Natural killer cell (primary cell): ENCODE measurements at regions not wholly inside any gene's neighbourhood (a gene's known extent, or its start where the extent isn't known, plus 50 kb on each side); places are given as distances from the start of the nearest gene placed in this dataset.

Source experiments
- ATAC-seq, 3 donors: fragments of 150-1000 bp in 2 of 3; fragments of 200-7000 bp in 1 of 3; cut with Tn5 transposase; 1 replicate in 1 of 3; 2 replicates in 2 of 3; pipeline ENCODE4 v1.10.0; 2021; ENCODE audit warnings: mild to moderate bottlenecking in 2 of 3, moderate library complexity in 2 of 3
- DNase-seq, 2 donors: peaks; one replicate each; pipeline versions ENCODE4 v3.0.0 to v3.0.0-alpha.2; 2013 to 2021; ENCODE audit warnings: mixed read lengths in 1 of 2
- H3K27ac ChIP-seq: one replicate; pipeline ENCODE4 v1.5.1; 2013; ENCODE audit warnings: mild to moderate bottlenecking, low read length
- H3K27me3 ChIP-seq: one replicate; pipeline ENCODE4 v1.6.1; 2013; ENCODE audit warnings: low read length; ENCODE audit not compliant: control insufficient read depth, insufficient read depth
- H3K36me3 ChIP-seq: one replicate; pipeline ENCODE4 v1.6.1; 2013; ENCODE audit warnings: low read length; ENCODE audit not compliant: control insufficient read depth, insufficient read depth
- H3K4me1 ChIP-seq: one replicate; pipeline ENCODE4 v1.6.1; 2013; ENCODE audit warnings: low read length; ENCODE audit not compliant: control insufficient read depth, insufficient read depth
- H3K4me3 ChIP-seq: one replicate; pipeline ENCODE4 v1.5.1; 2013; ENCODE audit warnings: low read length
- H3K9me3 ChIP-seq: one replicate; pipeline ENCODE4 v1.6.1; 2013; ENCODE audit warnings: low read length; ENCODE audit not compliant: control insufficient read depth, insufficient read depth
- H3K27ac Mint-ChIP-seq, 2 donors: one replicate each; pipeline ENCODE4 v1.8.0; 2022; ENCODE audit warnings: mild to moderate bottlenecking in 2 of 2, mixed read lengths in 2 of 2, moderate library complexity in 1 of 2
- H3K27me3 Mint-ChIP-seq, 2 donors: one replicate each; pipeline ENCODE4 v1.8.0; 2022; ENCODE audit warnings: low read depth in 2 of 2, mixed read lengths in 2 of 2
- H3K36me3 Mint-ChIP-seq: one replicate; pipeline ENCODE4 v1.8.0; 2022; ENCODE audit warnings: mixed read lengths
- H3K4me1 Mint-ChIP-seq, 2 donors: one replicate each; pipeline ENCODE4 v1.8.0; 2022; ENCODE audit warnings: mixed read lengths in 2 of 2
- H3K4me3 Mint-ChIP-seq: one replicate; pipeline ENCODE4 v1.8.0; 2022; ENCODE audit warnings: mild to moderate bottlenecking, moderate library complexity, mixed read lengths
- H3K9me3 Mint-ChIP-seq, 2 donors: one replicate each; pipeline ENCODE4 v1.8.0; 2022; ENCODE audit warnings: mixed read lengths in 2 of 2
- WGBS: methylation state at CpG from one replicate; pipeline ENCODE4 v1.1.7; 2013; ENCODE audit warnings: missing lambda C conversion rate; ENCODE audit not compliant: insufficient coverage; 5-methylcytosine and 5-hydroxymethylcytosine counted together
- intact Hi-C: fragments of 100-400 bp; cut with micrococcal nuclease; formaldehyde crosslinking; loops from one replicate; pipeline ENCODE4 v1.14.2; 2022
- TF ChIP-seq, protein P1 (sequence below): fragments of 200-600 bp; IDR thresholded peaks from one replicate; pipeline ENCODE4 v1.8.0; 2022; ENCODE audit warnings: antibody characterized with exemption

DNA sequence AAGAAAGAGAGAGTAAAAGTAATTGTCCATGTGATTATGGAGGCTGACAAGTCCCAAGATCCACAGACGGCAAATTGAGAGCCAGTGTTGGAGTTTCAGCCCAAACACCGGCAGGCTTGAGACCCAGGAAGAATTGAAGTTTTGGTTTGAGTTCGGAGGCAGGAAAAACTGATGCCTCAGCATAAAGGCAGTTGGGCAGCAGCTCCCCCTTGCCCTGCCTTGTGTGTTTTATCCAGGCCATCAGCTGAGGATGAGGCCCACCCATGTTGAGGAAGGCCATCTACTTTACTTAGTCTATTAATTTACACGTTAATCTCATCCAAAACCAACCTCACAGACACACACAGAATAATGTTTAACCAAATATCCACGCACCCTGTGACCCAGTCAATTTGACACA lies 64.6 kb upstream of the SERPINE2 start:
- H3K36me3 ChIP-seq: no peaks in the 10 kb centered on the region
- 92% methylated on average over 5 of the region's 5 CpGs for WGBS
- intact Hi-C loops: no loop called here
- ATAC-seq: no peak
- no peaks in the 10 kb centered on the region for H3K9me3 Mint-ChIP-seq
- no peaks in the 10 kb centered on the region for H3K4me1 Mint-ChIP-seq
- DNase-seq: no peak
- H3K9me3 ChIP-seq: no peaks in the 10 kb centered on the region
- no peak overlapping the region for H3K27ac Mint-ChIP-seq
- no peaks in the 10 kb centered on the region for H3K27me3 ChIP-seq
- TF ChIP-seq, protein P1, sequence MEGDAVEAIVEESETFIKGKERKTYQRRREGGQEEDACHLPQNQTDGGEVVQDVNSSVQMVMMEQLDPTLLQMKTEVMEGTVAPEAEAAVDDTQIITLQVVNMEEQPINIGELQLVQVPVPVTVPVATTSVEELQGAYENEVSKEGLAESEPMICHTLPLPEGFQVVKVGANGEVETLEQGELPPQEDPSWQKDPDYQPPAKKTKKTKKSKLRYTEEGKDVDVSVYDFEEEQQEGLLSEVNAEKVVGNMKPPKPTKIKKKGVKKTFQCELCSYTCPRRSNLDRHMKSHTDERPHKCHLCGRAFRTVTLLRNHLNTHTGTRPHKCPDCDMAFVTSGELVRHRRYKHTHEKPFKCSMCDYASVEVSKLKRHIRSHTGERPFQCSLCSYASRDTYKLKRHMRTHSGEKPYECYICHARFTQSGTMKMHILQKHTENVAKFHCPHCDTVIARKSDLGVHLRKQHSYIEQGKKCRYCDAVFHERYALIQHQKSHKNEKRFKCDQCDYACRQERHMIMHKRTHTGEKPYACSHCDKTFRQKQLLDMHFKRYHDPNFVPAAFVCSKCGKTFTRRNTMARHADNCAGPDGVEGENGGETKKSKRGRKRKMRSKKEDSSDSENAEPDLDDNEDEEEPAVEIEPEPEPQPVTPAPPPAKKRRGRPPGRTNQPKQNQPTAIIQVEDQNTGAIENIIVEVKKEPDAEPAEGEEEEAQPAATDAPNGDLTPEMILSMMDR: no peak
- H3K4me1 ChIP-seq: no peaks in the 10 kb centered on the region
- peaks cover 14 to 21% of the 10 kb centered on the region in 2 donors for H3K27me3 Mint-ChIP-seq
- no peak overlapping the region for H3K4me3 ChIP-seq
- no peak overlapping the region for H3K4me3 Mint-ChIP-seq
- H3K27ac ChIP-seq: no peak overlapping the region
- no peaks in the 10 kb centered on the region for H3K36me3 Mint-ChIP-seq

DNA sequence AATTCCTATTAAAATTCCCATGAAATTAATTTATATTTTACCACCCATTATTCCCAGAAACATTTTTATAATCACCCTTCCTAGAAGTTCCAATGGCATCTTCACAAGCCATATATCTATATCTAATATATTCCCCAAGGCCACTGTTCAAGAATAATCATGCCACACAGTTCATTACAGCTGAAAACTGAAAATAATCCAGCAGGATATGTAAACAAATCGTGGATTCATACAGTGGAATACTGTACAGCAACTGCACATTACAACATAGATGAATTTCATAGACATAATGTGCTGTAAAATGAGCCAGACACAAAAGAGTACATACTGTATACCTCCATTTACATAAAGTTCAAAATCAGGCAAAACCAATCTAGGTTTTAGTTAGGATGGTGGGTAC lies 63.9 kb upstream of the SERPINE2 start:
- Histone ChIP-seq H3K9me3 (no peaks in the 10 kb centered on the region), H3K36me3 (no peaks in the 10 kb centered on the region), H3K4me1 (no peaks in the 10 kb centered on the region), H3K27ac (no peak overlapping the region), H3K4me3 (no peak overlapping the region), H3K27me3 (no peaks in the 10 kb centered on the region)
- H3K9me3 Mint-ChIP-seq: no peaks in the 10 kb centered on the region
- no peak for DNase-seq
- 54% methylated on average over 1 of the region's 1 CpG for WGBS
- no peaks in the 10 kb centered on the region for H3K36me3 Mint-ChIP-seq
- H3K27me3 Mint-ChIP-seq: peaks cover 12 to 21% of the 10 kb centered on the region in 2 donors
- no peaks in the 10 kb centered on the region for H3K4me1 Mint-ChIP-seq
- intact Hi-C loops: no loop called here
- H3K27ac Mint-ChIP-seq: no peak overlapping the region
- H3K4me3 Mint-ChIP-seq: no peak overlapping the region
- ATAC-seq: no peak
- TF ChIP-seq, protein P1: no peak

DNA sequence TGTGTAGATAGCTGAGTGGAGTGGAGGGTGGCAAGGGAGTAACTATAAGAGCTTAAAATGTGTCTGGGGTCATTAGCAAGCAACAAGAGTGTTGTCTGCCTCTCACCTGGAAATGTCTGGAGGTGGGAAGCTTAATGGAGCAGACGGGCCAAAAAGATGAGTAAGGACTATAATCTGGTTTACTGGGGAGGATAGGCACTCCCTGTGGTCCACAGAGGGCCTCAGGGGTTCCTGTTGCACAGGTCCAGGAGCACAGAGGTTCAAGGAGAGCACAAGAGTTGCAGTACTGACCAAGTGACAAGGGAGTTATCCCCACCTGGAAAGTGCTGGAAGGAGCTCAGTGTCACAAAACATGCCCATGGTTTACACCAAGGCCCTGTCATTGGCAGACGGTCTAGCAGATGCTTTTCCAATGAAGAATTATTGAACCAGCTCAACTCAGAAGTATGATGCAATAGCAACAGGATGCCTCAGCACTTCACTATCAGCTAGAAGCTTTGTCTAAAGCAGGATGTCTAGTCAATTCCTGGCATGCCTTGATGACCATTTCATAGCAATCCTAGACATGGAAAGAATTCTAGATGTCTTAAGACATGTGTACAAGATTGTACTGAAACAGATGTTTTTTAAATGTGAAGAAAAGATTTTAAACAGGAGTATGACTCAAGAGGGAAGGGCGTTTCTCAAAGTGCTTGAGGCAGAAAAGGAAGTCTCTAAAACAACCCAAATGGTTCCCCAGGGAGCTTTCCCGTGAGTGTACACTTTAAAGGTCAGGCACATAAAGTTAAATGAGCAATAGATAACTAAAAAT lies 62.9 kb upstream of the SERPINE2 start:
- H3K27ac ChIP-seq: no peak overlapping the region
- Mint-ChIP-seq H3K9me3 (no peaks in the 10 kb centered on the region), H3K27me3 (peaks cover 15 to 21% of the 10 kb centered on the region in 2 donors), H3K4me1 (no peaks in the 10 kb centered on the region), H3K4me3 (no peak overlapping the region), H3K36me3 (no peaks in the 10 kb centered on the region), H3K27ac (no peak overlapping the region)
- ATAC-seq (no peak), DNase-seq (no peak)
- no peaks in the 10 kb centered on the region for H3K4me1 ChIP-seq
- no peaks in the 10 kb centered on the region for H3K36me3 ChIP-seq
- no peaks in the 10 kb centered on the region for H3K9me3 ChIP-seq
- WGBS: 58% methylated on average over 4 of the region's 4 CpGs
- TF ChIP-seq, protein P1: no peak
- intact Hi-C loops: no loop called here
- no peak overlapping the region for H3K4me3 ChIP-seq
- no peaks in the 10 kb centered on the region for H3K27me3 ChIP-seq
